Cardiac fibroblast (primary cell): ENCODE measurements at regions not wholly inside any gene's neighbourhood (a gene's known extent, or its start where the extent isn't known, plus 50 kb on each side); places are given as distances from the start of the nearest gene placed in this dataset.
A peak's percentile ranks its signal among the peaks of the same experiment; 100 is the strongest.

ENCODE experiments used
- DNase-seq, 2 donors: peaks; one replicate each; pipeline versions ENCODE4 v3.0.0 to v3.0.0-alpha.2; 2010; ENCODE audit warnings: low read depth in 2 of 2
- H3K4me3 ChIP-seq, 2 donors: replicated peaks in 1 of 2; 1 replicate in 1 of 2; 2 replicates in 1 of 2; pipeline ENCODE4 v1.5.1; 2011; ENCODE audit warnings: low read depth in 2 of 2, low read length in 2 of 2, mild to moderate bottlenecking in 2 of 2, moderate library complexity in 1 of 2
- TF ChIP-seq, protein P1 (sequence below): IDR thresholded peaks from one replicate; pipeline ENCODE4 v1.5.1; 2011; ENCODE audit warnings: low read depth, mild to moderate bottlenecking, low read length, inconsistent platforms

DNA sequence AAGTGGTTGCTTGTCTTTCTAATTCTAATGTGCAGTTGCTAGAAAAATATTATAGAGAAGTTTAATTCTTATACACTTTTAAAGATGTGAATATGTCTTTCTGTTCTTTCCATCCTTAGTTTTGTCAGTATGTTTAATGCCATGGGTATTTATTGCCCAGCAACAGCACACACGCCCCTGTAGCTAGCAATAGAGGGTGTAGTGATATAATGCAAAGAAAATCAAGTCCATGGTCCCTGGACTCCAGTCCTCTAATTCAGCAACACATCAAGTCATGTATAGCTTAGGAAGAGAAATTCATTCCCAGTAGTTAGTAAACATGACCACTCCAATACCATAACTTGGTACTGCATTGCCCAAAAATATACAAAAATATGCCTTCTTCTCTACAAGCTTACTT, 292.4 kb upstream of the NR2F2 start:
- no peak overlapping the region for H3K4me3 ChIP-seq
- no peak for DNase-seq
- TF ChIP-seq, protein P1, sequence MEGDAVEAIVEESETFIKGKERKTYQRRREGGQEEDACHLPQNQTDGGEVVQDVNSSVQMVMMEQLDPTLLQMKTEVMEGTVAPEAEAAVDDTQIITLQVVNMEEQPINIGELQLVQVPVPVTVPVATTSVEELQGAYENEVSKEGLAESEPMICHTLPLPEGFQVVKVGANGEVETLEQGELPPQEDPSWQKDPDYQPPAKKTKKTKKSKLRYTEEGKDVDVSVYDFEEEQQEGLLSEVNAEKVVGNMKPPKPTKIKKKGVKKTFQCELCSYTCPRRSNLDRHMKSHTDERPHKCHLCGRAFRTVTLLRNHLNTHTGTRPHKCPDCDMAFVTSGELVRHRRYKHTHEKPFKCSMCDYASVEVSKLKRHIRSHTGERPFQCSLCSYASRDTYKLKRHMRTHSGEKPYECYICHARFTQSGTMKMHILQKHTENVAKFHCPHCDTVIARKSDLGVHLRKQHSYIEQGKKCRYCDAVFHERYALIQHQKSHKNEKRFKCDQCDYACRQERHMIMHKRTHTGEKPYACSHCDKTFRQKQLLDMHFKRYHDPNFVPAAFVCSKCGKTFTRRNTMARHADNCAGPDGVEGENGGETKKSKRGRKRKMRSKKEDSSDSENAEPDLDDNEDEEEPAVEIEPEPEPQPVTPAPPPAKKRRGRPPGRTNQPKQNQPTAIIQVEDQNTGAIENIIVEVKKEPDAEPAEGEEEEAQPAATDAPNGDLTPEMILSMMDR = no peak

DNA sequence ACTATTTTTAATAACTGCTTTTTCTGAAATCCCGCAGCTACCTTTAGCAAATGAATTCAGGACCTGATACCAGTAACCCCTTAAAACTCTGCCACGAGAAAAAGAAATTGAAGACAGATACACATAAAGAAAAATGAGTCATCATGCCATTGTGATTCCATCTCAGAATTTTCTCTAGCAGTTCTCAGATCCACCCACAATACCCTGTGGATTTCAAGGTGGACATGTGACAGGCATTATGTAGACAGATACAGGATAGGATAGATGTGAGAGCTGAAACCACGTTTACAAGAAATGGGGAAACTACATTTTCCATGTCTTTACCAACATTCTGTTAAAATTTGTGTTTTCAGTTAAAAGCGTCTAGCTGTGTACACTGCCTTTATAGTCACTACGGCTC, 291.9 kb upstream of the NR2F2 start:
- peak in 1 of 2 donors; percentile 24 for DNase-seq
- H3K4me3 ChIP-seq = no peak overlapping the region
- TF ChIP-seq, protein P1 = no peak

DNA sequence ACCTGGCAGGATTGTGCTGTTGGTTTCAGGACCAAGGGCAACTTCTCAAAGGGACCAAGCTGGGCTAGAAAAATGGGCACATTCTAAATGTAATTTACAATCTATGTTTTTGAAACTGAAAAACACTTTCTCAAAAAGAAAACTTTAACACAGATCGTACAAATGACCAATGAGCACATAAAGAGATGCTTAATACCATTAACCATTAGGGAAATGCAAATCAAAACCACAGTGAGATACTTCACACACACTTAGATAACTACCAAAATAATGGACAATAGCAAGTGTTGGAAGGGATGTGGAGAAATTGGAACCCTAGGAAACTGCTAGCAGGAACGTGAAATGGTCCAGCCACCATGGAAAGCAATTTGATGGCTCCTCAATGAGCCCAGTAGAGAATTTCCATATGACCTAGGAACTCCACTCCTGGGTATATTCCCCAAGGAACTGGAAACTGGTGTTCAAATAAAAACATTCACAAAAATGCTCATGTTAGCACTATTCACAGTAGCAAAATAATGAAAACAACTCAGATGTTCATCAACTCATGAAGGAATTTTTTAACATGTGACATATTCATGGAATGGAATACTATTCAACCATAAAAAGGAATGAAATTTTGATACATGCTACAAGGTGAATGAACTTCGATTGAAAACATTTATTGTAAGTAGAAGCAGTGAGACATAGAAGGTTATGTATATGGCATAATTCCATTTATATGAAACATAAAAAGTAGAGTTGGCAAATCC, 288.3 kb upstream of the NR2F2 start:
- TF ChIP-seq, protein P1 = no peak
- DNase-seq = no peak

DNA sequence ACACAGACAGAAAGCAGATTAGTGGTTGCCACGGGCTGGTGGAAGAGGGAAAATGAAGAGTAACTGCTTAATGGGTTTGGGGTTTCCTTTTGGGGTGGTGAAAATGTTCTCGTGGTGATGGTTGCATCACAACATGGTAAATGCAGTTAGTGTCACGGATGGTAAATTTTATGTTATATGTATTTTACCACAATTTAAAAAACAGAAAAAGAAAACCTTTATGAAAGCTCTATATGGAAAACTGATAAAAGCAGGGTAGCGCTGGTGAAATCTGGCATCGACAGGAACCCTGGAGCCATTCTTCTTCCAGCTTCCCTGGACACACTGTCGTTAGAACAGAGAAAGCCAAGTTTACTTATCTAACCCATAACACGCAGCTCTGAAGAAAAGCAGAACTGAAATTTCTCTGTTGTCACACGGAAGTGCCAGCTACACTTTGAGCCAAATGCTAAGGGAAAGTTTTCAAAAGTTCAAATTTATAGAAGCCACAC, 287.7 kb upstream of the NR2F2 start:
- peak in 1 of 2 donors; percentile 58 for DNase-seq
- TF ChIP-seq, protein P1 = no peak
- H3K4me3 ChIP-seq = no peak overlapping the region

More for the DNA sequence above, 288.3 kb upstream of the NR2F2 start:
- no peak overlapping the region for H3K4me3 ChIP-seq

DNA sequence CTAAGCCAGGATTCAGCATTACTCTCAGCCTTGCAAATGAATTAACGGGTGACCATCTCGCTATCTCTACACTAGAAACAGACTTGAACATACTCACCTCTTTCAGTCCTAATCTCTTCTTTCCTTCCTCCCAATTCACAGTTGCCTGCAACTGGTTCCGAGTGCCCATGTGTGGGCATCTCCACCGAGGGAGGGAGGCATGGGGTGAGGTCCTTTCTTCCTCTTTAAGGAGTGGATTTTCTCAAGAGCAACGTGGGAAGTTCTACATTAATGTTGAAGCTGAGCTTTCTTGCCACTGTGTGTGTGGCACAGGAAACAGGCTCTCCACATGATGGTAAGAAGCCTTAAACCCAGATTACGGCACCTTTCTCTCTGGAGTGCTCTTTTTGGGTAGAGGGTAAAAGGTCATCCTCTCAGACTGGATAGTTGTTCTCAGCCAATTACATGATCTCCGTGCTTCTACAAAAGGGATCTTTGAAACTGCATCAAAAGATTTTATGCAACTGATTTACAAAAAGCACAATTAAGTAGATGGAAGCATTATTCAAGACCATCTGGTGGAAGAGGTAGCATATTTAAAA, 286.8 kb upstream of the NR2F2 start:
- TF ChIP-seq, protein P1 = no peak
- DNase-seq = no peak
- no peak overlapping the region for H3K4me3 ChIP-seq

DNA sequence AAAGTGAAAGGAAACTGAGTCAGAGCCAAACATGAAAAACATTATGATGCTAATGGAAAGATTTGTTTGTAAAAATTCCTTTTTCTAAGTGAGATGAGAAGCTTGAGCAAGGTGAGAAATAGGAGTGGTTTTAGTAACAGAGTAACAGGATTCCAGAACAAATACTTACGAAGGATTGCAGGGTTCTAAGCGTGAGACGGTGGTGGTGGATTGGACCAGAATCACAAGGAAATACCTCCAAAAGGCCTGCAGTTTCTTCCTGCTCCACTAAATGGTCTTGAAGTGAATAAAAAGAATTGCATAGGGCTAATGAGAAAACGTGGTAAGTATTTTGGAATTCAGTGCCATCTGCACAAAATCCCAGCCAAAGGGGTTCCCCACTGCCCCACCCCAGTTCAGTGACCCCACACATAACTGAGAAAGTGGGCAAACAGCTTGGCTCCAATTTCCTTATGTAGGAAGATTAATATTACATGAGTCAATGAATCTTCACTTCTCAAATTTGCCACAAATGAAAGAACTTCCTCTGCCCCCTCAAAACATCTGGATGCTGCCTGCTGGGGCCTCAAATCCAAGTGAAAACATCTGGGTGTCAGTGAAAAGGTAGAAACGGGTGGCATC, 283.8 kb upstream of the NR2F2 start:
- peak overlapping the region in 1 of 2 donors; percentile 5 for H3K4me3 ChIP-seq

More for the DNA sequence above, 283.8 kb upstream of the NR2F2 start:
- DNase-seq = no peak
- TF ChIP-seq, protein P1 = no peak
